ENCODE measurements at regions not wholly inside any gene's neighbourhood (a gene's known extent, or its start where the extent isn't known, plus 50 kb on each side); places are given as distances from the start of the nearest gene placed in this dataset.

DNA sequence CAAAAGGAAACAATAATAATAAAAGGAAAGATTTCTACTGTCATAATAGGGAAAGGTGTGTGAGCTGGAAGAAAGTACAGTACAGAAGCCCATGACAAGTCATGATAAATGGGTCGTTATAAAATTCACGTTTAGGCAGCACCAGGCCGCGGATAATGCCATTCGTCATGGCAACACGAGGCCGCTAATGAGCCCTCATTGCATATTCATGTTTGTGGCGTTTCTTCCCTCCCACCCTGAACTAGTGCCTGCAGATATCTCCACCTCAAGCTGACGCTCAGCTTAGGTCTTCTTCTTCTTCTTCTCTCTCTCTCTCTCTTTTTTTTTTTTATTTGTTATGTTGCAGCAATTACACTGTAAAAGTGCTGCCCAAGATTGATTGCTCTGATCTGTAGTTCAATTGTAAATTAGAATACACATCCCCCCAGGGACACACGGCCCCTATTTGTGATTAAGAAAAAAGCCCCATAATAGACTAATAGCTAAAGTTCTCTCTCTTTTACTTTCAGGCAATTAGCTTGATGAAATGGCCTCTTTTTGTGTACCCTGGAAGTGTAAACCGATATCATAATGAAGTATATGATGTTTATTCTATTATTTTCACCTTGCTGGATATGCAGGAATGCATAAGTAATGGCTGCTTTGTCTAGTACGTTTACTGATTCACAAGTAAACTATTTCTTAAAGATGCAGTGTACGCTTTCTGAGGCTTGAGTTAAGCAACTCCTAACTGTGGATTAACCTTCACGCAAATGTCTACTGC is 61.9 kb upstream of the NR2F2 start:
- in situ Hi-C loops (cut with HindIII; ENCODE audit: low sequenced_read_pairs) = no loop called here

DNA sequence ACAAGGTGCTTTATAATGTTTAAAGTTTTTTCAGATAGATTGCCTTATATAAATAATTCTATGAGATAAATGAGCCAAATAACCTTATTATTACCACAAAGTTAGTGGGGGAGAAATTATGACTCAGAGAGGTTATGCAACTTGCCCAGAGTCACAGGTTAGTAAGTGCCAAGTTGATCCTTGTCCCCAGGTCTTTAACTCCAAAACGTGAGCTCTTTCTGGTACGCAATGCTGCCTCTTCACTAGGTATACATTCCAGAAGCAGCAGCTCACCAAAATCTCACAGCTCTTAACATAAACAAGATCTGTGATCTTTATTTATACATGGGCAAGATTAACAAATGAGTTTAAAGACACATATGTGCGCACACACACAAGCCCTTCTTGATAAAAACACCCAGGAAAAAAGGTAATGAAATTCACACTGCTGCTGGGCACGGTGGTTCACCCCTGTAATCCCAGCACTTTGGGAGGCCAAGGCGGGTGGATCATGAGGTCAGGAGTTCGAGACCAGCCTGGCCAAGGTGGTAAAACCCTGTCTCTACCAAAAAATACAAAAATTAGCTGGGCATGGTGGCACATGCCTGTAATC is 59.8 kb upstream of the NR2F2 start:
- in situ Hi-C loops (cut with HindIII; ENCODE audit: low sequenced_read_pairs) = loop anchor here (10.0 kb wide), 1 partner anchor 56 kb away; no protein-coding TSS in a partner anchor

DNA sequence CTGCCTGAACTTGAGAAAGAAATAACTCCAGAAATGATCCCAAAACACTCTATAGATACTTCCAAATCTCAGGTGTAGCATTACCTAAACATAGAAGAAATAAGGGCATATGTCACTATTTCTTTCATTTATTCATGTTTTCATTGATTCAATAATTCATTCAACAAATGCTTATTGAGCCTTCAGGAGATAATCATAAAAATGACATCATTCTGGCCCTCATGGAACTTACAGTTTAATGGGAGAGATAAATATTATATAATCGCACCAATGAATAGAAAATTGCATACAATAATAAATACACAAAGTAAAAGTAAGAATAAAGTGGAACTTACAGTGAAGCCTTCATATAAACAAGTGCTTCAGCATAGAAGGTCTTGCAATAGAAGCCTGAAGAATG is 58.1 kb upstream of the NR2F2 start:
- in situ Hi-C loops (cut with HindIII; ENCODE audit: low sequenced_read_pairs) = loop anchor here (10.0 kb wide), 1 partner anchor 58 kb away; no protein-coding TSS in a partner anchor

DNA sequence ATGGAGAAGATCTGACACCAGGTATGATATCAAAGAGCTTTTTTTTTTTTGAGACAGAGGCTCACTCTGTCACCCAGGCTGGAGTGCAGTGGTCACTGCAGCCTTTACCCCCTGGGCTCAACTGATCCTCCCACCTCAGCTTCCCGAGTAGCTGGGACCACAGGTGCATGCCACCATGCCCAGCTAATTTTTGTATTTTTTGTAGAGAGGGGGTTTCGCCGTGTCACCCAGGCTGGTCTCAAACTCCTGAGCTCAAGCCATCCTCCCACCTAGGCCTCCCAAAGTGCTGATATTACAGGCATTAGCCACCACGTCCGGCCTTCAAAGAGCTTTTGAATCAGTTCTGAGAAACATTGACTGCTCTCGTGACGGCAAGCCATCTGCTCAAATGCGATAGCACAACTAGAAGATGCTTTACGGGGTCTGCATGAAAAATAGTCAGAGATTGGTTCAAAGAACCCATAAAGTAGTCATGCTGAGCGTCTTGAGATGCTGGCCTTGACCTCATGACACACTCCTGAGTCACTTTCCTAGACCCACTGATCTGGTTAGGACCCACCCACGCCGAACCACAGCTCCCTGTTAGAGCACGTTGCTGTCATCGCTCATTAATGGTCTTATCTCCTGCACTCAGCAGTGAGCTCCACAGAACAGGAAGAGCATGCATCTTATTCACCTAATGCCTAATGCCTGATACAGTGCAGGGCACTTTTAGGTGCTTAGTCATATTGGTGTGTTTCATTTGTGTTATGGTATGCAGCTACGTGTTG is 57.0 kb upstream of the NR2F2 start:
- in situ Hi-C loops (cut with HindIII; ENCODE audit: low sequenced_read_pairs) = loop anchor here (10.0 kb wide), 1 partner anchor 59 kb away; no protein-coding TSS in a partner anchor

DNA sequence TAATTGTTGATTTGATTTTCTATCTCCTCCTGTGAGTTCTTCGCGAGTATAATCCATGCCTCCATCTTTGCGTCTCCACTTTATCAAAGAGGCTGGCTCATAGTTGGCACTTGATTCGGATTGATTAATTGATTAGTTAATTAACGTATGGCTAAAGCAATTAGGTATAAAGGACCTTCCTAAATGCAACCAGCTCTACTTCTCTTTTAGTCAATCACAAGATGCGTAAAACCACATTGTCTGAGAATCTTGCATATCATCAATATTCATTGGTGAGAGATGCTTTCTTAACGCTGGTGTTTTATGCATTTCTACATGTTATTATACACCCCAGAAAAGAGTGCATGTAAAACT is 56.4 kb upstream of the NR2F2 start:
- in situ Hi-C loops (cut with HindIII; ENCODE audit: low sequenced_read_pairs) = loop anchor here (10.0 kb wide), 1 partner anchor 59 kb away; no protein-coding TSS in a partner anchor

DNA sequence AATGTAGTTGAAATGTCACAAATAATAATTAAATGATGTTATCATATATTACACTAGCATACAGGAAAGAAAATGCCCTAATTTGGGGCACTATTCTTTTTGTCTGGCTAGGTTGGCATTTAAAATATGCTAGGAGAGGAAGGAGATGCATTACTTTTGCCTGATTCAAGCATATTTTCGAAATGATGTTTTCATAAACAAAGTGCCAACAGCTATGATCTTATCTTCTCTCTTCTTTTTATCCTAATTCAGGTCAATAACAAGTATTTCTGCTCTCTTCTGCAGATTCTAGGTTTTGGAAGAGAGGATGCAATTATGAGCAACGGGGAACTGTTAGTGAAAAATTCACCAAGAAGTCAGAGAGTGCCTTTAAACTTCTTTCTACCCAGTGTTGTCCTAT is 55.8 kb upstream of the NR2F2 start:
- in situ Hi-C loops (cut with HindIII; ENCODE audit: low sequenced_read_pairs) = loop anchor here (10.0 kb wide), 1 partner anchor 60 kb away; no protein-coding TSS in a partner anchor

DNA sequence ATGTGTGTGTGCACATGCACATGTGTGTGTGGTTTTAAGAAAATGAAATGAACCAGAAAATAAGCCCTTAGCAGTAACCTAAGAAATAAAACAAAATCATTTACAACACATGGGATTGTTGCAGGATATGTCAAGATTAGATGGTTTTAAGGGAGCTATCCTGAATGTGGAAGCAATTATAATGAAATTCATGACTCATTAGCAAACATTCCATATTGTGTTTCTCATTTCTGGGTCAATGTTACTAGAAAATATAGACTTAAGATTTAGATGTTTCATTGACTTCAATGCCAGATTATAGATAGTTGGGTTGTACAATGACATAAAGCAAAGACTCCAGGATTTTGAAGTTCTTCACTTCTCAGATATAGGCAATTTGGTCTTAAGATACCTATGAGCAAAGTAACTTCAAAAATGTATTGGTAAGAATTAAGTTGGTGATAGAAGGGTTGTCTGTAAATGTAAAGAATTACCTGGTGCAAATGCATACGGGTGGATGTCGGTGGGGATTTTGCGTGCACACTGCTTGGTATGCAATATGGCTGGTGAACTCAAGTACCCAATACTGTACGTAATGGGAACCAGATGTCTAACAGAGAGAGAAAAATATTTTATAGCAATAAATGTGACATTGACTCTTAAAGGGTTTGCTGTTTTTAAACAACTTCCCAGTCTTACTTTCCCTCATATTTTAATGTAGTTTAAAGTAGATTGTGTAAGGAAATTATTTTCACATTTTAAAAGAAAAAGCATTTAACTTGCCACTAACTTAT is 53.9 kb upstream of the NR2F2 start:
- in situ Hi-C loops (cut with HindIII; ENCODE audit: low sequenced_read_pairs) = loop anchor here (10.0 kb wide), 1 partner anchor 62 kb away; no protein-coding TSS in a partner anchor
